GM12874 (cell line): ENCODE measurements at regions not wholly inside any gene's neighbourhood (a gene's known extent, or its start where the extent isn't known, plus 50 kb on each side); places are given as distances from the start of the nearest gene placed in this dataset.

Experiments
- TF ChIP-seq, protein P1 (sequence below): IDR thresholded peaks from 2 replicates; pipeline ENCODE4 v1.5.1; 2011; ENCODE audit warnings: low read depth, mild to moderate bottlenecking, control low read depth, low read length, moderate library complexity; ENCODE audit not compliant: insufficient read depth

DNA sequence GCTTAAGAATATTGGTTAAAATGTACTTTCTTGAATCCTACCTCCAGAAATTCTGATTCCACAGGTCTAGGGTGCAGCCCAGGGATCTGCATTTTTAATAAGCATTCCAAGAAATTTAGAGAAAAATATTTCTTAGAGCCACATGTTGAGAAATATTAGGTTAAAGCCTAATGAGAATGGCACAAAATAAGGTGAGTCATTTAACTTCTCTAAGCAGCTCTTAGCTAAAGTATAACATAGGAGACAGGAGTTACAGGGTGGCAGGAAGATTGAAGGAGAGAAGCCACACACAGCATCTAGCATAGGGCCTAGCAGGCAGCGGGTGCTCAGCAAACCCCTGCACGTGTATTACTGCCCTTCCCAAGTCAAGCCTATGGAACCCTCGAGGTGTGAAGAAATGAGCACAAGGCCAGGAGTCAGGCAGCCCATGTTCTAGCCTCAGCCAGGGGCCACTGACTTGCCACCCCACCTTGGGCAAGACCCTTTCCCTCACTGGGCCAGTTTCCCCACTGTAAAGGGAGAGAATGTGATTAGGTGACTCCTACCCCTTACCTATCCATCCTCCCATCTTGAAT, 197.1 kb upstream of the TLE3 start:
- TF ChIP-seq, protein P1, sequence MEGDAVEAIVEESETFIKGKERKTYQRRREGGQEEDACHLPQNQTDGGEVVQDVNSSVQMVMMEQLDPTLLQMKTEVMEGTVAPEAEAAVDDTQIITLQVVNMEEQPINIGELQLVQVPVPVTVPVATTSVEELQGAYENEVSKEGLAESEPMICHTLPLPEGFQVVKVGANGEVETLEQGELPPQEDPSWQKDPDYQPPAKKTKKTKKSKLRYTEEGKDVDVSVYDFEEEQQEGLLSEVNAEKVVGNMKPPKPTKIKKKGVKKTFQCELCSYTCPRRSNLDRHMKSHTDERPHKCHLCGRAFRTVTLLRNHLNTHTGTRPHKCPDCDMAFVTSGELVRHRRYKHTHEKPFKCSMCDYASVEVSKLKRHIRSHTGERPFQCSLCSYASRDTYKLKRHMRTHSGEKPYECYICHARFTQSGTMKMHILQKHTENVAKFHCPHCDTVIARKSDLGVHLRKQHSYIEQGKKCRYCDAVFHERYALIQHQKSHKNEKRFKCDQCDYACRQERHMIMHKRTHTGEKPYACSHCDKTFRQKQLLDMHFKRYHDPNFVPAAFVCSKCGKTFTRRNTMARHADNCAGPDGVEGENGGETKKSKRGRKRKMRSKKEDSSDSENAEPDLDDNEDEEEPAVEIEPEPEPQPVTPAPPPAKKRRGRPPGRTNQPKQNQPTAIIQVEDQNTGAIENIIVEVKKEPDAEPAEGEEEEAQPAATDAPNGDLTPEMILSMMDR, result no peak

DNA sequence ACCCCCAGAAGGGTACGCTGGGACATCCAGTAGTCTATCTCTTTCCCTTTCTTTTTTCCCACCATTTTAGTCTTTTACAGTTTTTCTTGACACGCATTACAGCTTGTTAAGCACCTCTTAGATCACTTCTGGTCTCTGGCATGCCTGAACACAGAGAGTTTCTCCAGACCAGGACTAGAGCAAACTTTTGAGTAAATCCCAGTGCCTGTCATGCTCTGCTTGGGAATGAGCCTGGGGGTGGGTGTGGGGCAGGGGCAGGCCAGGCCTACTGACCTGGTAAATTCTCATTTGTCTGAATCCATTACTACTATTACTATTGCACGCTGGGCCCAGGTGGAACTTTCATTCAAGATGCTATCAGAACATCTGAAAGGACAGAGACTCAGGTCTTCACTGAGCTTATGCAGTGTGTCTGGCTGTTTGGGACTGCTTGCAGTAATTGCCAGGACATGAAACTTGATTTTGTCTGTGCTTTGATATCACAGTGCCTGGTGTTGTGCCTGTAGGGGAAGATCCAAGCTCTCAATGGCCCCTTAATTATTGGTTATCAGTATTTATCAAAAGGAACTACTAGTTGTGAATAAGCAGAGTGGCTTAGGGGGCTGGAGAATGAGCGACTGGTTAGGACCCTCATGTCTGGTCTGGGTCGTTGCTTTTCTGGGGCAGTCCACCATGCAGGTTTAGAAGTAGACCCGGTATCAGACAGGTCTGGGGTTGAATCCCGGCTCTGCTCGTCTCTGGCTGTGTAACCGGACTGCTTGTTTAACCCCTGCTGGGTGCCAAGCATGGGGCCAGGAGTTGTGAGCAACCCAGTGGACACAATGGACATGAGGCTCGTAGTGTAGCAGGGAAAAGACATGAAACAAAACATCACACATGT, 196.1 kb upstream of the TLE3 start:
- TF ChIP-seq, protein P1, result no peak

DNA sequence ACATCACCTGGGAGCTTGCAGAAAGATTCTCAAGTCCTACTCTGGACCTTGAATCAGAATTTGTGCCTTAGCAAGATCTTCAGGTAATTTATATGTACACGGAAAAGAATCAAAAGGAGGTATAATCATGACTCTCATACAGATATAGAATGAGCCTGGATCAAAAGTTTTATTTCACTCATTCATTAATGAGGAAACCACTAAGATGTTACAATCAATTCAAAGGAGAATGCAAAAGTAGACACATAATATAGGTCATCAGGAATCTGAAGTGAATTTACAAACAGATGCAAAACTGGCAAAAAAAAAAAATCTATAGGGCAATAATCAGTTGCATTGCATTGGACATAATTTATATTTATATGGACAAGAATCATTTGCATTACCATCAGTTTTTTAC, 195.4 kb upstream of the TLE3 start:
- TF ChIP-seq, protein P1, result no peak

DNA sequence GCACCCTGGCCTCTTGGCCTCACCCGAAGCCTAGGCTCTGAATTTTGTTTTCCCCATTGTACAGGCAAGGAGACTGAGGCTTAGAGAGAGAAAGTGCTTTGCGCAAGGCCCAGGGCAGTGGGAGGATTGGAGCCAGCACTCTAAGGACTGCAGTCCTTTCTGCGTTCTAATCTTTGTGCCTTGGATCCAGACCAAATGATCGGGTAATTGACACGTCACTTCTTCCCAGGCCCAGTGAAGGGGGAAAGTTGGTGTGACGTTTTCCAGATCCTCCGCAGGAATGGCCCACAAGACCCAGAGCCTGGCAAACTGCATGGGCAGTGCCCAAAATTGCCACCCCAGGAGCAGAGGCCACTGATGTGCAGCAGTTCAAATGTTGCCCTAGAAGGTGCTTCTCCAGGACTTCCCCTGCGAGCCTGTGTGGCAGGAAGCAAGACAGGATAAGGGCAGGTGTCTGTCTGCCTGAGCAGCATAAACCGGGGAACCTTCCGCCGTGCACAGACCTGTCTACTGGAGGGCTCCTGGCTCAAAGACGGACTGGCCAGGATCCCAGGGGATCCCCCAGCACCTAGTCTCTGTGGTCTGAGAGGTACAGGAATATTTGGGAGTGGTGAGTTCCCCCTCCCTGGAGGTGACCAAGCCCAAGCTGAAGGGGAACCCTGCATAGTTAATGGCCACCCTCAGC, 194.5 kb upstream of the TLE3 start:
- TF ChIP-seq, protein P1, result no peak

DNA sequence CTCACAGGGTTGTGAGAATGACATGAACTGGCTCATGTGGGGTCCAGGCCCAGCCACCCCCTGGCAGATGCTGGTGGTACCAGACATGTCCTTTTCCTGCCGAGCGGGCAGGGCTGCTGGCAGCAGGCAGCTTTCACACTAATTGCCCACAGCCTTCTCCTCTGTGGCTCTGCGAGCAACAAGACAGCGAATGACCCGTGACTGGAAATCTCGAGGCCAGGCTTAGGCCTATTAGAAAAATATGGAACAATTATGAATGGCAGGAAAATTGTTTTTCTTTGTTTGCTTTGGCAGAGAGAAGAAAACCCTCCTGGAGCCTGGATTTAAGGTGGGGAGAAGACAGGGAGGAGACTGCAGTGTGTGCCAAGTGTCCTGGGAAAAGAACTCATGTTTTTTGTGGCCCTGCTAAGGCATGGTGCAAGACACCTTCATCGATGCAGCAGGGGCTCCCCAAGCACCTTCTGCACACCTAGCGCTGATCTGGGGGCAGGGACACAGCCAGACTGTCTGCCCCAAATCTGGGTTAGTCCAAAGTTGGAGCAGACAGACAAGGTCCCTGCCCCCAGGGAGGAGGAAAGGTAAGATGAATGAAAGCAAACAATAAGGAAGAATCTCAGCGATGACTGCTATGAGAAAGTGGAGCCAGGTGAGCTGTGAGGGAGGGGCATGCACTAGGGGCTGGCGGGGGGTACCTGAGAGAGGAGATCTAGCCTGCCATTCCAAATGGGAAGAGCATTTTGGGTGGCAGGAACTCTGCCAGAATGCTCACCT, 193.8 kb upstream of the TLE3 start:
- TF ChIP-seq, protein P1, result no peak

DNA sequence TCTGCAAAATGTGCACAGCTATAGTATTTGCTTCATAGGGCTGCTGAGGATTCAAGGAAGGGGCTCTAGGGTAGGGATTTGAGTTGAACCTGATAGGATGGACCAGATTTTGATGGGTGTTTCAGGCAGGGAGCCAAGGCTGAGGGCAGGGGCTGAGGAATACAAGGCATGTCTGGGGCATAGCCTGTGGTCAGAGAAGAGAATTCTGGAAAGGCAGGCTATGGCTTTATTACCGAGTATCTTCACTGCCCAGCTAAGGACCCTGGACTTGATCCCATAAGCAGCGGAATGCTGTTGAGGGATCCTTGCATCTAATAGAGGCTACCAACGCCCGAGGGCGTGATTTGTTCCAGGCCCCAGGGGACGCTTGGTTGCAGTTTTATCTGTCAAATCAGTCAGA, 193.0 kb upstream of the TLE3 start:
- TF ChIP-seq, protein P1, result no peak
